BLaER1 treated with 17β-estradiol and CSF1 and Interleukin-3, amounts not matched to agents 10 nM and 100 nM (cell line): ENCODE measurements at regions not wholly inside any gene's neighbourhood (a gene's known extent, or its start where the extent isn't known, plus 50 kb on each side); places are given as distances from the start of the nearest gene placed in this dataset.

Source experiments
- H3K27ac ChIP-seq, 11 experiments: shearing (Covaris generic); formaldehyde crosslinking; 2 replicates each; pipeline ENCODE4 v1.8.1; 2022
- H3K27me3 ChIP-seq, 11 experiments: shearing (Covaris generic); formaldehyde crosslinking; 2 replicates each; pipeline ENCODE4 v1.8.1; 2022
- H3K36me3 ChIP-seq, 11 experiments: shearing (Covaris generic); formaldehyde crosslinking; 2 replicates each; pipeline ENCODE4 v1.8.1; 2022
- H3K4me1 ChIP-seq, 10 experiments: shearing (Covaris generic); formaldehyde crosslinking; 2 replicates each; pipeline ENCODE4 v1.8.1; 2022
- H3K4me2 ChIP-seq, 11 experiments: shearing (Covaris generic); formaldehyde crosslinking; 2 replicates each; pipeline ENCODE4 v1.8.1; 2022
- H3K4me3 ChIP-seq, 10 experiments: shearing (Covaris generic); formaldehyde crosslinking; 2 replicates each; pipeline ENCODE4 v1.8.1; 2022
- H3K9ac ChIP-seq, 11 experiments: shearing (Covaris generic); formaldehyde crosslinking; 2 replicates each; pipeline ENCODE4 v1.8.1; 2022
- H3K9me3 ChIP-seq, 11 experiments: shearing (Covaris generic); formaldehyde crosslinking; replicated peaks in 1 of 11; 2 replicates each; pipeline ENCODE4 v1.8.1; 2022
- H4K20me1 ChIP-seq, 11 experiments: shearing (Covaris generic); formaldehyde crosslinking; 2 replicates each; pipeline ENCODE4 v1.8.1; 2022
- Cebpa-rat ChIP-seq, 11 experiments: shearing (Covaris generic); IDR thresholded peaks; 2 replicates each; pipeline ENCODE4 v1.8.1; 2022

- Histone ChIP-seq H3K4me2 (0 out of 22 replicates have a peak overlapping the region, but pooled peaks of 1 of the 11 experiments have one; percentile 21), H3K9me3 (no peaks in the 10 kb centered on the region), H3K9ac (no peak overlapping the region), H4K20me1 (no peaks in the 10 kb centered on the region), H3K27me3 (no peaks in the 10 kb centered on the region), H3K4me1 (peaks cover 0 to 5% (median 0%) of the 10 kb centered on the region in 10 experiments; a peak in 2 of 20 replicates), H3K27ac (no peak overlapping the region), H3K4me3 (no peak overlapping the region), H3K36me3 (no peaks in the 10 kb centered on the region)
- TF ChIP-seq Cebpa-rat (IDR thresholded peaks at IDR 0.05) = no peak
Measured at GRCh38 chr3:102810937-102811336, 376.1 kb downstream of the ZPLD1 start.

GRCh38 chr3:102826636-102827035, 391.8 kb downstream of the ZPLD1 start:
- no peak for TF ChIP-seq Cebpa-rat (IDR thresholded peaks at IDR 0.05)
- H3K27me3 ChIP-seq = no peaks in the 10 kb centered on the region
- H3K9me3 ChIP-seq = no peaks in the 10 kb centered on the region
- no peaks in the 10 kb centered on the region for H3K36me3 ChIP-seq
- H3K9ac ChIP-seq = no peak overlapping the region
- H3K4me2 ChIP-seq = no peak overlapping the region
- no peak overlapping the region for H3K4me3 ChIP-seq
- H3K27ac ChIP-seq = no peak overlapping the region
- no peaks in the 10 kb centered on the region for H4K20me1 ChIP-seq
- no peaks in the 10 kb centered on the region for H3K4me1 ChIP-seq

GRCh38 chr3:102827386-102827785, 392.6 kb downstream of the ZPLD1 start:
- Histone ChIP-seq H3K9ac (no peak overlapping the region), H3K4me2 (no peak overlapping the region), H3K4me1 (no peaks in the 10 kb centered on the region), H3K9me3 (no peaks in the 10 kb centered on the region), H3K27me3 (no peaks in the 10 kb centered on the region), H4K20me1 (no peaks in the 10 kb centered on the region), H3K27ac (no peak overlapping the region), H3K4me3 (no peak overlapping the region), H3K36me3 (no peaks in the 10 kb centered on the region)
- TF ChIP-seq Cebpa-rat (IDR thresholded peaks at IDR 0.05) = no peak

GRCh38 chr3:102830415-102830814, 395.6 kb downstream of the ZPLD1 start:
- no peaks in the 10 kb centered on the region for H3K4me1 ChIP-seq

GRCh38 chr3:102841866-102842265, 407.1 kb downstream of the ZPLD1 start:
- H3K4me1 ChIP-seq = no peaks in the 10 kb centered on the region
- H3K4me2 ChIP-seq = no peak overlapping the region
- H3K9ac ChIP-seq = no peak overlapping the region
- no peaks in the 10 kb centered on the region for H4K20me1 ChIP-seq
- H3K9me3 ChIP-seq = peaks cover under 1 to 8% (median 1%) of the 10 kb centered on the region in 11 experiments; a peak in 17 of 22 replicates
- no peaks in the 10 kb centered on the region for H3K36me3 ChIP-seq
- TF ChIP-seq Cebpa-rat (IDR thresholded peaks at IDR 0.05) = no peak
- no peak overlapping the region for H3K4me3 ChIP-seq
- no peak overlapping the region for H3K27ac ChIP-seq
- no peaks in the 10 kb centered on the region for H3K27me3 ChIP-seq

More at GRCh38 chr3:102830415-102830814, 395.6 kb downstream of the ZPLD1 start:
- no peak overlapping the region for H3K9ac ChIP-seq
- H3K9me3 ChIP-seq = no peaks in the 10 kb centered on the region
- no peak overlapping the region for H3K4me3 ChIP-seq
- H3K36me3 ChIP-seq = no peaks in the 10 kb centered on the region
- H3K27ac ChIP-seq = no peak overlapping the region
- no peak overlapping the region for H3K4me2 ChIP-seq
- H3K27me3 ChIP-seq = no peaks in the 10 kb centered on the region
- TF ChIP-seq Cebpa-rat (IDR thresholded peaks at IDR 0.05) = no peak
- H4K20me1 ChIP-seq = no peaks in the 10 kb centered on the region

- no peak overlapping the region for H3K4me2 ChIP-seq
- H3K9ac ChIP-seq = no peak overlapping the region
- H3K27me3 ChIP-seq = no peaks in the 10 kb centered on the region
- no peak overlapping the region for H3K27ac ChIP-seq
- TF ChIP-seq Cebpa-rat (IDR thresholded peaks at IDR 0.05) = no peak
- no peaks in the 10 kb centered on the region for H4K20me1 ChIP-seq
- H3K36me3 ChIP-seq = no peaks in the 10 kb centered on the region
- no peaks in the 10 kb centered on the region for H3K4me1 ChIP-seq
- H3K4me3 ChIP-seq = no peak overlapping the region
- no peaks in the 10 kb centered on the region for H3K9me3 ChIP-seq
Measured at GRCh38 chr3:102866845-102867244, 432.0 kb downstream of the ZPLD1 start.

- H3K4me3 ChIP-seq = no peak overlapping the region
- H3K27me3 ChIP-seq = no peaks in the 10 kb centered on the region
- TF ChIP-seq Cebpa-rat (IDR thresholded peaks at IDR 0.05) = no peak
Measured at GRCh38 chr3:102883515-102883914, 448.7 kb downstream of the ZPLD1 start.

GRCh38 chr3:102885289-102885688, 450.5 kb downstream of the ZPLD1 start:
- Histone ChIP-seq H3K9me3 (no peaks in the 10 kb centered on the region), H3K9ac (no peak overlapping the region), H3K4me2 (no peak overlapping the region), H3K4me1 (no peaks in the 10 kb centered on the region), H3K4me3 (no peak overlapping the region), H3K27me3 (no peaks in the 10 kb centered on the region), H3K27ac (no peak overlapping the region), H4K20me1 (no peaks in the 10 kb centered on the region), H3K36me3 (no peaks in the 10 kb centered on the region)
- TF ChIP-seq Cebpa-rat (IDR thresholded peaks at IDR 0.05) = no peak

More at GRCh38 chr3:102883515-102883914, 448.7 kb downstream of the ZPLD1 start:
- Histone ChIP-seq H3K4me1 (no peaks in the 10 kb centered on the region), H3K9ac (no peak overlapping the region), H3K36me3 (no peaks in the 10 kb centered on the region), H3K4me2 (no peak overlapping the region), H3K27ac (no peak overlapping the region), H3K9me3 (no peaks in the 10 kb centered on the region), H4K20me1 (no peaks in the 10 kb centered on the region)

- Histone ChIP-seq H3K4me1 (no peaks in the 10 kb centered on the region), H3K4me2 (no peak overlapping the region), H3K27ac (no peak overlapping the region), H3K4me3 (no peak overlapping the region), H4K20me1 (no peaks in the 10 kb centered on the region), H3K36me3 (no peaks in the 10 kb centered on the region), H3K9me3 (no peaks in the 10 kb centered on the region), H3K9ac (no peak overlapping the region), H3K27me3 (no peaks in the 10 kb centered on the region)
- TF ChIP-seq Cebpa-rat (IDR thresholded peaks at IDR 0.05) = no peak
Measured at GRCh38 chr3:102887431-102887830, 452.6 kb downstream of the ZPLD1 start.

GRCh38 chr3:102896851-102897621, 462.2 kb downstream of the ZPLD1 start:
- Histone ChIP-seq H4K20me1 (no peaks in the 10 kb centered on the region), H3K4me2 (no peak overlapping the region), H3K27ac (no peak overlapping the region), H3K4me1 (no peaks in the 10 kb centered on the region), H3K9me3 (no peaks in the 10 kb centered on the region), H3K4me3 (no peak overlapping the region), H3K9ac (no peak overlapping the region), H3K27me3 (no peaks in the 10 kb centered on the region), H3K36me3 (no peaks in the 10 kb centered on the region)
- TF ChIP-seq Cebpa-rat (IDR thresholded peaks at IDR 0.05) = no peak
